Osteoblast (primary cell): ENCODE measurements at regions not wholly inside any gene's neighbourhood (a gene's known extent, or its start where the extent isn't known, plus 50 kb on each side); places are given as distances from the start of the nearest gene placed in this dataset.

Source experiments
- DNase-seq: peaks from one replicate; pipeline ENCODE4 v3.0.0; 2011; ENCODE audit warnings: low spot score, mixed read lengths; ENCODE audit not compliant: insufficient read length; ENCODE audit errors: missing footprints
- H2AFZ ChIP-seq: 2 replicates; pipeline ENCODE4 v1.6.0; 2011; ENCODE audit warnings: mild to moderate bottlenecking, low read length
- H3K27ac ChIP-seq: 2 replicates; pipeline ENCODE4 v1.5.1; 2011; ENCODE audit warnings: mild to moderate bottlenecking, low read depth, low read length, moderate library complexity
- H3K27me3 ChIP-seq: 2 replicates; pipeline ENCODE4 v1.6.0; 2012; ENCODE audit warnings: mild to moderate bottlenecking, control low read depth, inconsistent platforms, low read length, moderate library complexity; ENCODE audit not compliant: insufficient read depth
- H3K36me3 ChIP-seq: 2 replicates; pipeline ENCODE4 v1.5.1; 2011; ENCODE audit warnings: mild to moderate bottlenecking, low read length, control low read depth, moderate library complexity; ENCODE audit not compliant: insufficient read depth
- H3K4me1 ChIP-seq: 2 replicates; pipeline ENCODE4 v1.5.1; 2011; ENCODE audit warnings: mild to moderate bottlenecking, low read length, control low read depth, moderate library complexity; ENCODE audit not compliant: insufficient read depth
- H3K4me2 ChIP-seq: 2 replicates; pipeline ENCODE4 v1.6.0; 2011; ENCODE audit warnings: mild to moderate bottlenecking, low read length; ENCODE audit not compliant: insufficient read depth
- H3K4me3 ChIP-seq: fragments of 200-600 bp; sonication (generic); 3 replicates; pipeline ENCODE4 v1.5.1; 2012; ENCODE audit warnings: mild to moderate bottlenecking, low read length, inconsistent platforms; ENCODE audit not compliant: insufficient read depth
- H3K79me2 ChIP-seq: 2 replicates; pipeline ENCODE4 v1.6.0; 2012; ENCODE audit warnings: mild to moderate bottlenecking, low read length, control low read depth, inconsistent platforms; ENCODE audit not compliant: insufficient read depth
- H3K9me3 ChIP-seq: 2 replicates; pipeline ENCODE4 v1.5.1; 2011; ENCODE audit warnings: low read depth, low read length, control low read depth
- H4K20me1 ChIP-seq: 2 replicates; pipeline ENCODE4 v1.6.0; 2012; ENCODE audit warnings: mild to moderate bottlenecking, low read length, control low read depth; ENCODE audit not compliant: insufficient read depth
- CTCF ChIP-seq: IDR thresholded peaks from 2 replicates; pipeline ENCODE4 v1.5.1; 2011; ENCODE audit warnings: mild to moderate bottlenecking, low read depth, low read length, moderate library complexity; ENCODE audit errors: extremely low read depth

- no peaks in the 10 kb centered on the region for H3K79me2 ChIP-seq
- no peak overlapping the region for H2AFZ ChIP-seq
- H3K4me1 ChIP-seq: peaks cover 10% of the 10 kb centered on the region
- no peak overlapping the region for H3K4me3 ChIP-seq
- DNase-seq: no peak
- H3K36me3 ChIP-seq: no peaks in the 10 kb centered on the region
- no peak overlapping the region for H3K4me2 ChIP-seq
- H4K20me1 ChIP-seq: no peaks in the 10 kb centered on the region
- no peak for TF ChIP-seq CTCF
- H3K27ac ChIP-seq: no peak overlapping the region
- peaks cover 4% of the 10 kb centered on the region for H3K27me3 ChIP-seq
- H3K9me3 ChIP-seq: no peaks in the 10 kb centered on the region
Measured at GRCh38 chr3:72139316-72139715, 354.4 kb upstream of the PROK2 start.

GRCh38 chr3:72137865-72138861, 353.2 kb upstream of the PROK2 start:
- H3K4me2 ChIP-seq: no peak overlapping the region
- peaks cover 3% of the 10 kb centered on the region for H3K4me1 ChIP-seq

GRCh38 chr3:72135636-72136035, 350.7 kb upstream of the PROK2 start:
- no peak for TF ChIP-seq CTCF
- Histone ChIP-seq H2AFZ (no peak overlapping the region), H3K36me3 (no peaks in the 10 kb centered on the region), H3K27ac (no peak overlapping the region), H4K20me1 (no peaks in the 10 kb centered on the region), H3K4me3 (no peak overlapping the region), H3K9me3 (no peaks in the 10 kb centered on the region), H3K27me3 (peaks cover 4% of the 10 kb centered on the region), H3K4me2 (no peak overlapping the region), H3K79me2 (no peaks in the 10 kb centered on the region), H3K4me1 (no peaks in the 10 kb centered on the region)
- DNase-seq: no peak

More at GRCh38 chr3:72137865-72138861, 353.2 kb upstream of the PROK2 start:
- Histone ChIP-seq H3K79me2 (no peaks in the 10 kb centered on the region), H3K27me3 (peaks cover 4% of the 10 kb centered on the region), H3K9me3 (no peaks in the 10 kb centered on the region), H3K36me3 (no peaks in the 10 kb centered on the region), H3K4me3 (no peak overlapping the region), H4K20me1 (no peaks in the 10 kb centered on the region), H2AFZ (no peak overlapping the region), H3K27ac (no peak overlapping the region)
- no peak for TF ChIP-seq CTCF
- DNase-seq: no peak

- no peaks in the 10 kb centered on the region for H4K20me1 ChIP-seq
- TF ChIP-seq CTCF: no peak
- H3K27me3 ChIP-seq: peaks cover 4% of the 10 kb centered on the region
- no peak overlapping the region for H3K4me3 ChIP-seq
- H3K4me2 ChIP-seq: no peak overlapping the region
- no peak for DNase-seq
- H3K27ac ChIP-seq: no peak overlapping the region
- no peak overlapping the region for H2AFZ ChIP-seq
- no peaks in the 10 kb centered on the region for H3K36me3 ChIP-seq
- H3K79me2 ChIP-seq: no peaks in the 10 kb centered on the region
- H3K9me3 ChIP-seq: no peaks in the 10 kb centered on the region
- H3K4me1 ChIP-seq: peaks cover 2% of the 10 kb centered on the region
Measured at GRCh38 chr3:72134989-72135451, 350.1 kb upstream of the PROK2 start.
